GM18502 (cell line): ENCODE measurements at regions not wholly inside any gene's neighbourhood (a gene's known extent, or its start where the extent isn't known, plus 50 kb on each side); places are given as distances from the start of the nearest gene placed in this dataset.

Experiments used
- ATAC-seq: cut with Tn5 transposase; IDR thresholded peaks from one replicate; pipeline ENCODE4 v1.9.1; 2021; ENCODE audit warnings: mild to moderate bottlenecking; ENCODE audit not compliant: unreplicated experiment, poor library complexity

DNA sequence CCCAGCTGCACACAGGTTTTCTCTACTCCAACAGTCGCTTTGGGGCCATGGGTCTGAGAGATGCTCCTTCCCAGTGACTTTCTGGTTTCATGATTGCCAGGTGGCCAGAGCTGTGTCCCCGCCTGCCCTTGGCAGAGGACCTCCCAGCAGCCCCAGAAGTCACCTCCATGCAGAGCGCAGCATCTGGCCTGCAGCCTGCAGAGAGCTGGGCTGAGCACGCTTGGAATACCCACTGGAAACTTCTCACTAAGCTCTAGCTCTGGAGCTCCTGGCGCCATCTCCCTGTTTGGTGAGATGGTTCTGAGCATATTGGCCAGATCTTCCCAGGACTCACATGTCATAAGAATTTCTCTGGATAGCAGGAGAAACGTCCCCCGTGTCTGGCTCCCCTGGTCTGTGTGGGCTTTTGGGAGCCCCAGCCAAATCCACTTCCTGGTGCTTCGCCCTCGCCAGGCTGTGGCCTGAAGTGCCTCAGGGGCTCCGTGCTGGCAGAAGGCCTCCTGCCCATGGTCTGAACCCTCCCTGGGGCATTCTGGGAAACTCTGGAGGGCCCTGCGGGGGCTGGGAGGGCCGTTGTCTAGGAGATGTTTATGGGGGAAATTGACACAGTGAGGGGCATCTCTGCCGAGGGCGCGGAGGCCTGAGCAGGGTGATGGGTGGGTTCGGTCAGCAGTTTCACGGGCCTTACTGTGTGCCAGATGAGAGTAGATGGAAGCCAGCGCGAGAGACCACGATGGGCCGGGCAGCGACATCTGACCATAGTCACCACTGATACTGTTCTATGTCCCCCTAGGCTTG is 73.2 kb upstream of the CIBAR2 start:
- ATAC-seq = no peak

DNA sequence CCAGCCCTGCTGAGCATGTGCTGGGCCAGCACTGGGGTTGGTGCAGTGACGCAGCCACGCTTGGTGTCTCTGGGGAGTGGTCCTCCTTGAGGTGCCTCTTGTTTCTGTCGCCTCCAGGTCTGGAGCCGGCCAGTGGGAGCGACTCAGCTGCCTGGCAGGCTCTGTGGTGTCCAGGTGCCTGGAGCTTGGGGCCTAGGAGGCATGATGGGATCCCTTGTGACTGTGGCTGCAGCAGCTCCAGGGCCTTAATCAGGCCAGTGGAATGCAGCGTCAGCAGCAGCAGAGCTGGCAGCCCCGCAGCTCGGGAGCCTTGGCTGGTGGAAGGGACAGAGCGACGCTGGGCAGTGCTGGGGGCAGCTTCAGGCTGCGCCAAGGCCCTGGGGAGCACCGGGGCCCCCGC is 74.7 kb upstream of the CIBAR2 start:
- no peak for ATAC-seq

DNA sequence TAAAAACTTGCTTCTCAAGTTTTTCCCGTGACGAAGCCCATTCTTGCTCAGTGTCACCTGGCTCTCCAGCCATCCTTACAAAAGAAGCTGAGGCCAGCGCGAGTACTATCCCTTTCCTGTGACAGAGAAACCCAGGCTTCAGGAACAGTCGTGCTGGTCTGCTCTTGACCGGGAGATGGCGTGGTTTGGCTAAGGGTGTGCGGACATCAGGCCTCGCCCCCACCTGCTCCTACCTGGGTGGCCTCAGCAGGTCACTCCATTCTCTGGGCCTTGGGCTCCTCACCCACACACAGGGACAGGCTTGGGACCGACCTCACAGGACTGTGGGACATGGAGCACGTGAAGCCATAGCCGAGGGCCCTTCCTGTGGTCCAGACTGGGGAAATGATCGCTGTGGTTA is 75.2 kb upstream of the CIBAR2 start:
- ATAC-seq = no peak

DNA sequence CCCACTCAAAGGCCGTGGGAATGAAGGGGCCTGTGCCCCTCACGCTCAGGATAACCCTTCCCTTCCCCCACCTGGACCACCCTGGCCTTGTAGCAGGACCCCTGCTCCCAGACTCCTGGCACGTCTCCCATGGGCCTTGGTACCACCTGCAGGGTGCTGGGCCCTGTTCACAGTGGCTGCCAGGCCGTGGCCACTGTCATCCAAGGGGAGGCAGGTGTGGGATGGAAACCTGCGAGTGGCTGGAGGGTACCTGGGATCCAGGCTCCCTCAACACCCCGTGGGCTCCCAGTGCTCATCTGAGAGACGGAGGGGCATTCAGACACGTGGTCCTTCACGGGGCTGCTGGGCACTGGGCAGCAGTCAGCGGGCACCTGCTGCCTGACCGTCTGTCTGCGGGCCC is 75.6 kb upstream of the CIBAR2 start:
- ATAC-seq = no peak

DNA sequence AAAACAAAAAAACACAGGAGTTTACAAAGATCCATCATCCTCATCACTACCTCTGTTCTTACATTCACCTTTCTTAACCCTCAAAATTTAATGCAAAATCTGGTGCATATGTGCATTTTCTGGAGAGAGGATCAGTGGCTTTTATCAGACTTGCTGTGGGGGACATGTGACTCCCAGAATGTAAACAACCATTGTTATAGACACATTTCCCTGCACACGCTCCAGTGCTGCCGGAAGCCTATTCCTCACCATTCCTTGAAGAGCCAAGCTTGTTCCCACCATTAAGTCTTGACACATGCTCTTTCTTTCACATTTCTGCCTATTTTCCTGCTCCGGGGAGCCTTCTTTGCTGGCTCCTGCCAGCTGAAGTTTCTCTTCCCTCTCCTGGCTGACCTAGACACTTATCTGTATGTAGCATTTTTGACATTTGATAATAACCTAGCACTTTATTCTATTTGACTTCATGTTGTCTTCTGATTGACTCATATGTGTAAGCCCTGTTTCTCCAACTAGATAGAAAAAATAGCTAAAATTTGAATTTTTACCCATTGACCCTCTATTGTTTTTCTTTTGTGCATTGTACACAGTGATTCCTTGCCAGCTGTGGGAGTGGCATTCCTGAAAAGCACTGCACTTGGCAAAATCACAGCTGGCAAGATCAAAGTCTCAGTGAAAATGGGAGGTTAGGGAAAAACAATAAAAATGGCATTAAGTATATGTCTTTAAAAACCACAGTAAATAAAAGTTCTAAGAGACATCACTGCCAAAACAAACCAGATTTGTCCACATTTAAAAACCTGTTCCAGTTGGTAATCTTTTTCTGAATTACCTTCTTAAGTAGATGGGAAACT is 76.8 kb upstream of the CIBAR2 start:
- no peak for ATAC-seq

DNA sequence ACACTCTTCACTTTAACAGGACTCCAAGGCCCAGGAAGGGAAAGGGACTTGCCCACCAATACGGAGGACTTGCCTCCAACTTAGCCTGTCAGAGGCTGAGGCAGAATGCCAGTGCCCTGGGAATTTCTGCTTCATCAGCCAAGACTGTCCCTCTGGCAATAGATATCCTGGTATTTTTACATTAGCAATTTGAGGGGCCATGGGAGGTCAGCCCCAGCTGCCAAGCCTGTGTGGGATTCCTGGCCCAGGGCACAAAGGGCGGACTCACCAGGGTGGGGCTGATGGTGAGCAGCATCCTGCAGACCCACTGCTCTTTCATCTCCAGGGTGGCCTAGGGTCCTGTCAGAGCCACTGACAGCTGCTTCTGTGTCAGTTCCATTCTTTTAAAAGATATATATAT is 78.3 kb upstream of the CIBAR2 start:
- no peak for ATAC-seq

DNA sequence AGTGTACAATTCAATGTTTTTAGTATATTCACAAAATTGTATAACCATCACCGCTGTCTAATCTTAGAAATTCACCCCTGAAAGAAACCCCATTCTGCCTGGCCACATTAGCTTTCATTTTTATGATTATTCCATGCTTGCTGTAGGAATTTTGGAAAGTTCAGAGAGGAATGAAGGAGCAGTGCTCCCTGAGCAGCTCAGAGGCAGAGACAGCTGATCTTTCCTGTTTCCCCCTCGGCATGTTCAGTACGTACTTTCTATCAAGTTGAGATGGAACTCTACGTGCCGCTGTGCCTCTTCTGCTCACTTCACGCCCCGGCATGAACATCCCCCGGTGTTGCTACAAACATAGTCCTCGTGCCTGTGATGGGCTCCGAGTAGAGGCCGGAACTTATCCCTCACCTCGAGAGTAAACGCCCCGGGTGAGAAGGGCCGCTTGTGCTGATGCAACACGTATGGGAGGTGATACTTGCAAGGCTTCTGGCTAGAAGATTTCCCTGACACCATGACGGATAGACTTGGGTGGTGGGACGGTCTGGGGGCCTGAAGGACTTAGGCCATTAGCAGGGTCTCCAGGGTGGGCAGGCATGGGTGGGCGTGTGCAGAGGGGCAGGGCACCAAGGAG is 79.2 kb upstream of the CIBAR2 start:
- ATAC-seq = no peak

DNA sequence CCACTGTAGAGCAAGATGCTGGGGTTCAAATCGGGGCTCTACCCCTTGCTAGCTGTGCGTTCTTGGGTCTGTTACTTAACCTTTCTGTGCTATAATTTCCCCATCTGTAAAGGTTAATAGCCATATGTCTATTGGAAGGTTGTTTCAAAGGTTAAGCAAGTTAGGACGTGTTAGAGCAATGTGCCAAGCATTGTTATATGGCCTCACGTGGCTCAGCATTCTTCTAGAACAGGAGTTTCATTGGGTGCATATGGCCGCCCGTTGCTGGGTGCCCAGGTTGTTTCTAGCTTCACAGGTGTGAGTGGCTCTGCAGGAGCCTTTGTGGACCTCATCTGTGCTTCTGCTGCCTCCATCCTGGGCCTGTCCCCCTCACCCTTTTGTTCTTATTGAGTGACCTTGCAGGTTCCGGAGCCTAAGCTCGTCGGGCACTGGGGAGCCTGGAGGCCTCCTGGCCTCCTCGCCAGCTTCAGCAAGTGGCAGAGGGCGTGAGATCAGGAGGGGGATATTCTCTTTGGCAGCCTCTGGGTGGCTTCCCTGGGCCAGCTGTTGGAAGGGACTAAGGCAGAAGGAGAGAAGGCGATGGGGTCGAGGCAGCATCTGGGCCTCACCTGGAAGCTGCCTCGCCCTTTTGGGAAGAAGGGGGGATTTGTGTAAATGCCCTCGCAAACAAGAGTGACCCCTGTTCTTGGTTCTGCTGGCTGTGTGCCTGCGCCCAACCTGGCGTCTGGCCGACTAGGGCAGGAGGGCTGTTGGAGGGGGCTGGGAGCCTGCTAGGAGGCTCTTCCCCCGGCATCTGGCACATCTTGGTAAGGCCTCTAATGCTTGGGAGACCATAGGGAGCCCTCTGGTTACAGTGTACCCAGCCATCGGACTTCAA is 80.2 kb upstream of the CIBAR2 start:
- ATAC-seq = no peak

DNA sequence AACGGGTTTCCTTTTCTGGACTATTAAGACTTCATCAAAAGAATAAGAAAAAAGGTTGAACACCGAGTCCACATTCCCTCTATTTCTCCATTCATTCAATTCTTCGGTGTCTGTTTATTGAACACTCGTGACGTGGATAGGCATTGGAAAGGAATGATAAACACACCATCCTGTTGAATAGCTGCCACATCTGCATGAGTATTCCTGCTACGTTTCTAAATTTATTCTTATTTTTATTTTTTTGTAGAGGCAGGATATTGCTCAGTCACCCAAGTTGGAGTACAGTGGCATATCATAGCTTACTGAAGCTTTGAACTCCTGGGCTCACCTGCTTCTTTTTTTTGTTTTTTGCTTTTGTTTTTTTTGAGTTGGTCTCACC is 80.8 kb upstream of the CIBAR2 start:
- no peak for ATAC-seq

DNA sequence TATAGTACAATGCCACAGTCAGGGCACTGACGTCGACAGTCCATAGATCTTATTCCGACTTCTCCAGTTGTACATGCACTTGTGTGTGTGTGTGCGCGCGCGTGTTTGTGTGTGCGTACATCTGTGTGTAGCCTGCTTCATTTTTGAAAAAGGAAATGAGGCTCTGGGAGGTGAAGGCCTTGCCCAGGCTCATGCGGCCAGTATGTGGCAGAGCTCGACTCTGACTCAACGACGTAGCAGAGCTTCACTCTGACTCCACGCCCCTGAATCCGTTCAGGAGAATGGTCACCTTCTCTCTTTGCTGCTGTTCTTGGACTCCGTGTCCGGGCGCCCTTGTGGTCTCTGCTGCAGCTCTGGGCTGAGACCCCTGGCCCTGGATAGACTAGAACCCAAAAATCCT is 81.6 kb upstream of the CIBAR2 start:
- ATAC-seq = no peak

DNA sequence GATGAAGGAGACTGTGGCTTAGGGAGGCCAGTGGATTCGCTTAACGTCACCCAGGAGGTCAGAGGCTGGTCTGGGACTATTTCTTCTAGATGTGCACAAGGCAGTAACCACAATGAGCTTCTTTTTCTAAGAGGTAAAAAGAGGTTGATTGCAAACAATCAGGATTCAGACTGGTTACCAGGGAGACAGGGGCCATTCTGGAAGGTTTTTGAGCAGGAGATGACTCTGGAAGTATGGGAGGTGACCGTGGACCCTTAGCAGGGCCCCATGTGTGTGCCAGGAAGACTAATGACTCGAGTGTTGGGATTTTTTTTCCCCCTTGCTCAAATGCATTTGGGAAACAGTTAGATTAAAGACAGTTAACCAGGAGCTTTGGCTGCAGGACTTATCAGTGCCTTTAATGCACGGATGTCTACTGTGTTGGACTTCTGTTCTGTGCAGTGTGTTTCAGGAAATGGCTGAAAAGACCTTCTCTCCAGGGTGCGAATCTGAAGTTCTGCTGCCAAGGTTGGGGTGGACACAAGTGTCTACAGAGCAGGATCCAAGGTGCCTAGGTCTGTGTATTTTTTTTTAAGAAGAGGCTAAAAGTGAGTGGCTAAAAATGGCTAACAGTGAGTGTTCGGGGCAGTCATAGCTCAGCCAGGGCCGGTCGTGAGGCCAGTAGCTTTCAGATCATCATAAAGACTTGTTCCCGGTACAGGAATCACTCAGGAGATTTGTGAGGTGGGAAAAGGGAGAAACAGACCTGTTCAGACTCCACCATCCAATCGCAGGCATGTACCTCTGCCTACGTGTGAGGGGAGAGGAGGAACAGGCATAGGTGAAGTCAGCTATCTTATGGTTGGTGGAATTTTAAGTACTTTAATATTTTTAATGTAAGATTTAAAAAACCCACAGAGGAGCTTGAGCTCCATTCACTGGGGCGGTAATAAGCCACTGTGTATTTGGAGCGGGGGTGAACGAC is 82.3 kb upstream of the CIBAR2 start:
- ATAC-seq = no peak

DNA sequence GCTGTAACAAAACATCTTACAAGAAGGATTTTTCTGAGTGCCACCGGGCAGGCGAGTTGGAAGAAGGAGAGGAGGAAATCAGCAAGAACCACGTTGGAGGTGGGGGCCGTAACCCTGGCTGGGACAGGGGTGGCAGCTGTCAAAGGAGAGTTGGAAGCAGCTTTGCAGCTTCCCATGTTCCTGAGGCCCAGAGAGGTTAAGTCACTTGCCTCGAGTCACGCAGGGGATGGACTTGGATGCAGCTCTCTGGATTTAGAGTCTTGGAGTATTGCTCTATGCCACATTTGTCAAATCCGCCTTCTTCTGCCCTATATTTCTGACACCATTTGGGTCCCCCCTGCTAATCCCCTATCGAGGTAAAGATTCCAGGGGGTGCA is 83.0 kb upstream of the CIBAR2 start:
- ATAC-seq = no peak

DNA sequence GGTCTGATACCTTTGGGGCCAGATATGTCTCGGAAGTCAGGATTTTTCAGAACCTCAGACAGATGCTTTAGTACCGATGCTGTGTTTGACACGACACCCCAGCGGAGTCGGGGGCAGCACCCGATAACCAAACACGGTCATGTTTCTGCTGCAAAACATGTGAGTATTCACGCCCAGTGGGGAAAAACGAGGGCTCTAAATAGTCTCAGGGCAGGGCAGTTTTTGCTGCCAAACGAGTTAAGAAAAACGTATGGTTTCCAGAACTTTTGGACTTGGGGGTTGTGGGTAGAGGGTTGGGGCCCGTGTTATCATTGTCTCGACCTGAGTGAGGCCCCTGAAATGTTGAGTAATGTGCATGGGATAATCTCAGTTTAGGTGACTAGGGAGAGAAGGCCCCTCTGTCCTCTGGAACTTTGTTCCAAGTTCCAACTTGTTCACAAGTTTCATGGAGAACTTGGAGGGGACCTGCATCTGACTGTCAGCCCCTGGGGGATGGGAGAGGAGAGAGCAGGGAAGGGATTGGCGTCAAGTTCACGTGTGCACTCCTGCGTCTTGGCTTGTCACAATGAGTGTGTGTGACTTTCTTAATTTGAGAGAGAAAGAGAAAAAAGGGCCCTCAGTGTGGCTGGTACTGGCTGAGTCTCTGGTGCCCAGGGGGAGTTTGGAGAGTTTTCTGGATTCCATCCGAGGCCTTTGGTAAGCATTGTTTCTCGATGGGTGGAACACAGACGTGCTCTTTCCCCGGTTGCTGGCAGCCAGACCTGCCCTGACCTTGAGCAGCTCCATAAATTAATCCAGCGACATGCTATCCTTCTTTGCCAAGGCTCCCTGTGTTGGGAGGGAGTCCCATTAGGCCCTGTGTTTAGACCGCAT is 83.9 kb upstream of the CIBAR2 start:
- no peak for ATAC-seq

DNA sequence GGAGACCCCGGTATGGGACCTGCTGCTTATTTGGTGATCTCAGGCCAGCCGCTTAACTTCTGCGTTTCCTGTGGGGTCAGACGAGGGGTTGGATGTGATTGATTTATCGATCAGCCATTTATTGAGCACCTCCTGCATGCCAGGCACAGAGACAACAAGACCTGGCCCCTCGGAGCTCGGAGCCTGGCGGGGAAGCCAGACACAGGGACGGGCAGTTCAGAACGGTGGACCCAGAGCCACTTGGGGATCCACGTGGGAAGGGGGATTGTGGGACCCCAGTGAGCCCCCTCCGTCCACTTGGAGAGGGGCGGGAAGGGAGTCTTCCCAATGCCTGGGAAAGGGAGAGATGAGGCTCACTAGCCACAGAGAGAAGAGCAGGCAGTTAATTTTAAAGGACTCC is 84.7 kb upstream of the CIBAR2 start:
- ATAC-seq = no peak

DNA sequence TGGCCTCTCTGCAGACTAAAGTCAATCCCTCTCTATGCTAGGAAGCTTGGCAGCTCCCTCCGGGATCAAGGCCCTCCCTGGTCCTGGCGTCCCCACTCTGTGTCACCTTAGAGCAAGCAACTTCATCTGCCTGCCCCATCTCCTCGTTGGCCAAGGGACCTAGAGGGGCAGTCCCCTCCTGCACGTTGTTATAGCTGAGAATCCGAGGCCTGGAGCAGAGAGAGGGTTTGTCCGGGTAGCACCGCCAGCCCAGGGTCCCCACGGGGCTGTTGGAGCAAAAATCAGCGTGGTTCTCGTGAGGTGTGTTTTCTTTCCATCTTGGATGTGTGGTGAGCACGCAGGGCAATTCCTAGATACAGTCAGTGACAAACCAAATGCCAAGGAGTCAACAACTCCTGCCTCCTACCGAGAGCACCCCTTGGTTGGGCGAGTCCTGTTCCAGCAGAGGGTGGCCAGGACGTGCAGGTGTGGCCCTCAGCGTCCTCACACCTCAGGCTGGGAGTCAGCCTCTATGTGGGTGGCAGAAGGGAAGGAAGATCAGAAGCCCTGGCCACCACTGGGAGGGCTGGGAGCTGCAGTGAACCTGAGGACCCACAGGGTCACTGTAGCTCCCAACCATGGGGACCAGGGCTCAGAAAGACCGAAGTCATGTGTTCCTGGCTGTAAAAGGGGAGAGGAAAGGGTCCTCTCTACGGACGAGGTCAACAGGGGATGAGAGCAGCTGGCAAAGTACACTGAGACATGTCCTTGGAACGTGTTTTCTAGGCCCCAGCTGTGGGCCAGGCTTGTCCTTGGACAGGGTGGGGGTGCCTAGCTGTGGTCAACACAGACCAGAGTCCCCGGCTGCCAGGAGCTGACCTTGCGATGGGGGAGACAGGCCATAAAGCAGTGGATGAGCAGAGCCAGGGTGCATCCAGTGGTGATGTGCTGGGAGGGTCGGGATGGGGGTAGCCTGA is 85.6 kb upstream of the CIBAR2 start:
- ATAC-seq = no peak

DNA sequence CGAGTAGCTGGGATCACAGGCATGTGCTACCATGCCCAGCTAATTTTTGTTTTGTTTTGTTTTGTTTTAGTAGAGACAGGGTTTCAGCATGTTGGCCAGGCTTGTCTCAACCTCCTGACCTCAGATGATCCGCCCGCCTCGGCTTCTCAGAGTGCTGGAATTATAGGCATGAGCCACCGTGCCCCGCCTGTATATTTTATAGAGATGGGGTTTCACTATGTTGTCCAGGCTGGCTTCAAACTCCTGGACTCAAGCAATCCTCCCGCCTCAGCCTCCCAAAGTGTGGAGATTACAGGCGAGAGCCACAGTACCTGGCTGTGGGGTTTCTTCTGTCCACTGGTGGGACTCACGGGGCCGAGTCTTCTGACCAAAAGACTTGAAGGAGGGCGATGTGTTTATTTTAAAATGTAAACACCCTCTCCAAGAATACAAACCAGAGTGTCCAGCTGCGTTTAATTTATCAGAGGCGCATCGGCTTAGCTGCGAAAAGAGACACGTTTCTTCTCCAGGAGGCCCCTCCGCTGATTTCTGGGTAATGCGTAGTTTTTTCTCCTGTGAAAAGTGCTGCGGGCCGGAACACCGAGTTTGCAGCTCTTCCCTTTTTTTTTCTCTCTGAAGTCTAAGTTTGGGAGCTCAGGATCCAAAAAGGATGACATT is 86.9 kb upstream of the CIBAR2 start:
- no peak for ATAC-seq

DNA sequence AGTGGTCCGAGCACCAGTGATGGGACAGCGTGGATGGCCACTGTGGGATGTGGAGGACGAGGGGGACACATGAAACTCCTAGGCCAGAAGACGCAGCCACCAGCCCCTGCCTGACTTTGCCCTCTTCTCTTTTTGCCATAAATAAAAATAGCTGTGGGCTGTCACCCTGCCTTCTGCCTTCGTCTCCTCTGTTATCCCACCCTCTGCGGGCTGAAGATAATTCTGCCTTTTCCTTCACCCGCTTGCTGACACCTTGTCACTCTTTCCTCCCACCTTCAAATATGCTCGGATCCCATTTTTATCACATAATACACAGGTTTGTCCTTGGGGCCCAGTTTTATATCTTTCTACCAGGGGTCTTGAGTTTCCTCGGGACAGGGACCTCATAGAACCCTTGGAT is 87.6 kb upstream of the CIBAR2 start:
- ATAC-seq = no peak
